NCI-H1930 (cell line): ENCODE measurements at regions not wholly inside any gene's neighbourhood (a gene's known extent, or its start where the extent isn't known, plus 50 kb on each side); places are given as distances from the start of the nearest gene placed in this dataset.

Source experiments
- DNase-seq, 2 experiments: peaks; one replicate each; lab custom pipeline; 2025; lab: John Stamatoyannopoulos, UW

- no peak for DNase-seq
These were observed 104.1 kb downstream of the DIRAS2 start for GRCh38 chr9:90538566-90538965.

- no peak for DNase-seq
These were observed 103.3 kb downstream of the DIRAS2 start for GRCh38 chr9:90539286-90539685.

GRCh38 chr9:90540734-90541133, 101.9 kb downstream of the DIRAS2 start:
- DNase-seq, result no peak

GRCh38 chr9:90544488-90544887, 98.1 kb downstream of the DIRAS2 start:
- no peak for DNase-seq

- peak; percentile 94 to 95 for DNase-seq
These were observed 96.4 kb downstream of the DIRAS2 start for GRCh38 chr9:90546200-90546599.

- no peak for DNase-seq
These were observed 94.7 kb downstream of the DIRAS2 start for GRCh38 chr9:90547896-90548295.

GRCh38 chr9:90552317-90552716, 90.3 kb downstream of the DIRAS2 start:
- no peak for DNase-seq

GRCh38 chr9:90555351-90556057, 87.1 kb downstream of the DIRAS2 start:
- no peak for DNase-seq

GRCh38 chr9:90556897-90557675, 85.5 kb downstream of the DIRAS2 start:
- DNase-seq, result peak in 1 of 2 experiments; percentile 62

GRCh38 chr9:90559075-90560073, 83.2 kb downstream of the DIRAS2 start:
- no peak for DNase-seq
